Adrenal gland (tissue), 9 donors: ENCODE measurements at regions not wholly inside any gene's neighbourhood (a gene's known extent, or its start where the extent isn't known, plus 50 kb on each side); places are given as distances from the start of the nearest gene placed in this dataset.
A peak's percentile ranks its signal among the peaks of the same experiment; 100 is the strongest.

ENCODE experiments used
- DNase-seq, 7 donors: peaks; one replicate each; pipeline ENCODE4 v3.0.0-alpha.2; 2019 to 2020
- H3K27ac ChIP-seq, 5 donors: fragments of 200-600 bp; sonication (generic) in 4 of 5; 1 replicate in 3 of 5; 2 replicates in 2 of 5; pipeline versions ENCODE4 v1.5.1 to v1.8.0; 2016 to 2020; ENCODE audit warnings: mild to moderate bottlenecking in 1 of 5
- H3K27me3 ChIP-seq: fragments of 200-600 bp; 2 replicates; pipeline ENCODE4 v1.8.0; 2021
- H3K36me3 ChIP-seq, 2 donors: fragments of 200-600 bp; replicated peaks in 1 of 2; 1 replicate in 1 of 2; 2 replicates in 1 of 2; pipeline versions ENCODE4 v1.5.1 to v1.8.0; 2018 to 2022
- H3K4me1 ChIP-seq, 2 donors: fragments of 200-600 bp; replicated peaks in 1 of 2; 1 replicate in 1 of 2; 2 replicates in 1 of 2; pipeline versions ENCODE4 v1.5.1 to v1.8.0; 2018 to 2021
- H3K4me3 ChIP-seq, 4 donors: fragments of 200-600 bp; sonication (generic) in 3 of 4; one replicate each; pipeline ENCODE4 v1.5.1; 2016 to 2018
- H3K9me3 ChIP-seq, 3 donors: fragments of 200-600 bp; sonication (generic) in 1 of 3; replicated peaks in 1 of 3; 1 replicate in 2 of 3; 2 replicates in 1 of 3; pipeline versions ENCODE4 v1.5.1 to v1.8.0; 2016 to 2021
- POLR2A ChIP-seq, 2 donors: fragments of 450-650 bp; IDR thresholded peaks; one replicate each; pipeline ENCODE4 v1.6.1; 2017; ENCODE audit warnings: antibody characterized with exemption in 2 of 2, mild to moderate bottlenecking in 2 of 2, moderate library complexity in 1 of 2
- WGBS, 4 donors: extraction: QIAGEN DNeasy Blood & Tissue Kit in 2 of 4; methylation state at CpG; one replicate each; pipeline versions ENCODE4 v1.1.5 to v1.1.7; 2013 to 2017; 5-methylcytosine and 5-hydroxymethylcytosine counted together
- intact Hi-C, 2 donors: fragments of 100-400 bp; cut with DNase I; formaldehyde crosslinking; loops; one replicate each; pipeline versions ENCODE4 v1.14.1 to v1.15.0; 2022 to 2023
- TF ChIP-seq, protein P1 (sequence below), 6 experiments: fragments of 450-650 bp in 4 of 6; fragments of 200-600 bp in 2 of 6; sonication (generic) in 1 of 6; IDR thresholded peaks; 1 replicate in 5 of 6; 2 replicates in 1 of 6; pipeline versions ENCODE4 v1.5.1 to v1.8.0; 2016 to 2021; ENCODE audit warnings: antibody characterized with exemption in 6 of 6, mild to moderate bottlenecking in 2 of 6, moderate library complexity in 1 of 6
- donor health status: healthy with polysubstance abuse.
- donor health status: Bipolar disorder and iron deficiency.
- donor health status: DM: yes; HTN: yes; CAD: no.
- donor health status: DM: no; HTN: no; CAD: no.
- donor health status: DM: no; HTN: no; CAD: no.

GRCh38 chr11:127080735-127081134 is 80.2 kb upstream of the KIRREL3 start:
- intact Hi-C loops: no loop called here
- no peak for DNase-seq
- H3K36me3 ChIP-seq: no peaks in the 10 kb centered on the region
- no peak overlapping the region for H3K27ac ChIP-seq
- no peak overlapping the region for H3K4me3 ChIP-seq
- 59 to 66% (median 61%) methylated on average over 2 of the region's 2 CpGs for WGBS, 4 donors
- TF ChIP-seq, protein P1, sequence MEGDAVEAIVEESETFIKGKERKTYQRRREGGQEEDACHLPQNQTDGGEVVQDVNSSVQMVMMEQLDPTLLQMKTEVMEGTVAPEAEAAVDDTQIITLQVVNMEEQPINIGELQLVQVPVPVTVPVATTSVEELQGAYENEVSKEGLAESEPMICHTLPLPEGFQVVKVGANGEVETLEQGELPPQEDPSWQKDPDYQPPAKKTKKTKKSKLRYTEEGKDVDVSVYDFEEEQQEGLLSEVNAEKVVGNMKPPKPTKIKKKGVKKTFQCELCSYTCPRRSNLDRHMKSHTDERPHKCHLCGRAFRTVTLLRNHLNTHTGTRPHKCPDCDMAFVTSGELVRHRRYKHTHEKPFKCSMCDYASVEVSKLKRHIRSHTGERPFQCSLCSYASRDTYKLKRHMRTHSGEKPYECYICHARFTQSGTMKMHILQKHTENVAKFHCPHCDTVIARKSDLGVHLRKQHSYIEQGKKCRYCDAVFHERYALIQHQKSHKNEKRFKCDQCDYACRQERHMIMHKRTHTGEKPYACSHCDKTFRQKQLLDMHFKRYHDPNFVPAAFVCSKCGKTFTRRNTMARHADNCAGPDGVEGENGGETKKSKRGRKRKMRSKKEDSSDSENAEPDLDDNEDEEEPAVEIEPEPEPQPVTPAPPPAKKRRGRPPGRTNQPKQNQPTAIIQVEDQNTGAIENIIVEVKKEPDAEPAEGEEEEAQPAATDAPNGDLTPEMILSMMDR (IDR thresholded peaks at IDR 0.05): no peak
- TF ChIP-seq POLR2A (IDR thresholded peaks at IDR 0.05): no peak
- no peaks in the 10 kb centered on the region for H3K27me3 ChIP-seq
- H3K4me1 ChIP-seq: no peaks in the 10 kb centered on the region
- H3K9me3 ChIP-seq: no peaks in the 10 kb centered on the region

- no peak overlapping the region for H3K27ac ChIP-seq
- 83 to 91% (median 87%) methylated on average over 4 of the region's 4 CpGs for WGBS, 4 donors
- DNase-seq: no peak
- H3K27me3 ChIP-seq: no peaks in the 10 kb centered on the region
- H3K4me3 ChIP-seq: no peak overlapping the region
- H3K4me1 ChIP-seq: no peaks in the 10 kb centered on the region
- no peaks in the 10 kb centered on the region for H3K9me3 ChIP-seq
- TF ChIP-seq, protein P1 (IDR thresholded peaks at IDR 0.05): no peak
- no peak for TF ChIP-seq POLR2A (IDR thresholded peaks at IDR 0.05)
- H3K36me3 ChIP-seq: no peaks in the 10 kb centered on the region
- intact Hi-C loops: no loop called here
Measured at GRCh38 chr11:127075758-127076157, 75.2 kb upstream of the KIRREL3 start.

GRCh38 chr11:127074151-127074761 is 73.7 kb upstream of the KIRREL3 start:
- Histone ChIP-seq H3K27ac (no peak overlapping the region), H3K9me3 (no peaks in the 10 kb centered on the region), H3K36me3 (no peaks in the 10 kb centered on the region), H3K4me1 (no peaks in the 10 kb centered on the region), H3K27me3 (no peaks in the 10 kb centered on the region), H3K4me3 (no peak overlapping the region)
- no peak for TF ChIP-seq POLR2A (IDR thresholded peaks at IDR 0.05)
- TF ChIP-seq, protein P1 (IDR thresholded peaks at IDR 0.05): peak in 2 of 6 experiments; percentile 19 to 23
- 55 to 69% (median 64%) methylated on average over 7 of the region's 7 CpGs for WGBS, 4 donors
- peak in 1 of 7 donors; percentile 80 for DNase-seq
- intact Hi-C loops: no loop called here

DNA sequence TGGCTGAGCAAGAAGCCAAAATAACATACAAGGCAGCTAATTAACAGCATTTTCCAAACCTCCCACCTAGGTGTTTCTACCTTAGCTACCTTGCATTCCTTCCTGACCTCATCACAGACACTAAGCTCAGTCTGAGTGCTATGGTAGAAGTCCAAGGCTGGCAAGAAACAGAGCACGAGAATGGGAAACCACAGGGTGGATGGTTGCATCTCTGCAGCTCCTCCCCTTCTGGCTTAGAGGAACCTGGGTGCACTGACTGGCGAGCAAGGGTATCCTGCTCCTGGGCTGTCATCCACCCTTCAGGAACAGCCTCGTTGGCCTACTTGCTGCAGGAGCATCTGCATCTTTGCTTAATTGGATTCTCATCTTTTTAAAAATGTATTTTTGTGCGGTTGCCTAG is 73.1 kb upstream of the KIRREL3 start:
- Histone ChIP-seq H3K27me3 (no peaks in the 10 kb centered on the region), H3K4me1 (no peaks in the 10 kb centered on the region), H3K9me3 (no peaks in the 10 kb centered on the region), H3K36me3 (no peaks in the 10 kb centered on the region), H3K27ac (no peak overlapping the region), H3K4me3 (no peak overlapping the region)
- no peak for DNase-seq
- 48 to 74% (median 58%) methylated on average over 4 of the region's 4 CpGs for WGBS, 4 donors
- no peak for TF ChIP-seq POLR2A (IDR thresholded peaks at IDR 0.05)
- TF ChIP-seq, protein P1 (IDR thresholded peaks at IDR 0.05): no peak
- intact Hi-C loops: no loop called here
